OCI-M2 (cell line): ENCODE measurements at regions not wholly inside any gene's neighbourhood (a gene's known extent, or its start where the extent isn't known, plus 50 kb on each side); places are given as distances from the start of the nearest gene placed in this dataset.

Source experiments
- DNase-seq: peaks from one replicate; lab custom pipeline; 2025; ENCODE audit not compliant: unreplicated experiment; lab: John Stamatoyannopoulos, UW

- DNase-seq, result no peak
Measured at GRCh38 chr13:84994582-84994981, 804.6 kb downstream of the SLITRK6 start.

GRCh38 chr13:84985860-84986259 lies 813.4 kb downstream of the SLITRK6 start:
- DNase-seq, result peak; percentile 5

- DNase-seq, result no peak
Measured at GRCh38 chr13:84983321-84983720, 815.9 kb downstream of the SLITRK6 start.

GRCh38 chr13:84980571-84980970 lies 818.6 kb downstream of the SLITRK6 start:
- DNase-seq, result no peak

GRCh38 chr13:84978851-84979250 lies 820.4 kb downstream of the SLITRK6 start:
- no peak for DNase-seq

GRCh38 chr13:84973661-84974060 lies 825.6 kb downstream of the SLITRK6 start:
- no peak for DNase-seq

GRCh38 chr13:84972907-84973306 lies 826.3 kb downstream of the SLITRK6 start:
- no peak for DNase-seq

- DNase-seq, result no peak
Measured at GRCh38 chr13:84962849-84963248, 836.4 kb downstream of the SLITRK6 start.

GRCh38 chr13:84962141-84962750 lies 837.0 kb downstream of the SLITRK6 start:
- no peak for DNase-seq

- no peak for DNase-seq
Measured at GRCh38 chr13:84961023-84961422, 838.2 kb downstream of the SLITRK6 start.

GRCh38 chr13:84959818-84960217 lies 839.4 kb downstream of the SLITRK6 start:
- no peak for DNase-seq

- DNase-seq, result no peak
Measured at GRCh38 chr13:84954636-84955035, 844.6 kb downstream of the SLITRK6 start.

- no peak for DNase-seq
Measured at GRCh38 chr13:84951128-84951527, 848.1 kb downstream of the SLITRK6 start.

GRCh38 chr13:84946192-84946591 lies 853.0 kb downstream of the SLITRK6 start:
- no peak for DNase-seq

GRCh38 chr13:84940798-84941197 lies 858.4 kb downstream of the SLITRK6 start:
- DNase-seq, result no peak

GRCh38 chr13:84940167-84940566 lies 859.1 kb downstream of the SLITRK6 start:
- no peak for DNase-seq

GRCh38 chr13:84934911-84935310 lies 864.3 kb downstream of the SLITRK6 start:
- no peak for DNase-seq

- DNase-seq, result no peak
Measured at GRCh38 chr13:84933797-84934196, 865.4 kb downstream of the SLITRK6 start.

- no peak for DNase-seq
Measured at GRCh38 chr13:84931264-84931663, 868.0 kb downstream of the SLITRK6 start.

- no peak for DNase-seq
Measured at GRCh38 chr13:84927442-84928169, 871.6 kb downstream of the SLITRK6 start.

GRCh38 chr13:84925443-84925842 lies 873.8 kb downstream of the SLITRK6 start:
- DNase-seq, result no peak

- DNase-seq, result no peak
Measured at GRCh38 chr13:84923831-84924230, 875.4 kb downstream of the SLITRK6 start.
